ENCODE measurements at regions not wholly inside any gene's neighbourhood (a gene's known extent, or its start where the extent isn't known, plus 50 kb on each side); places are given as distances from the start of the nearest gene placed in this dataset.
"Not testable (repeated sequence)": the region's sequence is repeated elsewhere in the genome, so short reads cannot be mapped to it uniquely, and the experiment has no call there.

GRCh38 chr5:27748847-27749246, 710.5 kb upstream of the CDH9 start:
- H3K4me3 Mint-ChIP-seq, result no peak overlapping the region
- TF ChIP-seq CTCF (IDR thresholded peaks at IDR 0.05), result no peak
- no peak for DNase-seq
- no peaks in the 10 kb centered on the region for H3K4me1 Mint-ChIP-seq (ENCODE audit: low read depth)
- H3K36me3 Mint-ChIP-seq (ENCODE audit: low read depth), result no peaks in the 10 kb centered on the region
- H3K9me3 Mint-ChIP-seq, result peaks cover 29% of the 10 kb centered on the region
- H3K27me3 Mint-ChIP-seq (ENCODE audit: insufficient read depth), result peaks cover 2% of the 10 kb centered on the region; the same call in 1 of the 2 replicates
- H3K27ac Mint-ChIP-seq, result no peak overlapping the region

- DNase-seq; H3K27ac Mint-ChIP-seq; H3K36me3 Mint-ChIP-seq (ENCODE audit: low read depth); H3K27me3 Mint-ChIP-seq (ENCODE audit: insufficient read depth); H3K4me1 Mint-ChIP-seq (ENCODE audit: low read depth); H3K4me3 Mint-ChIP-seq: not testable (repeated sequence)
- H3K9me3 Mint-ChIP-seq, result peaks cover 28% of the 10 kb centered on the region; the same call in 1 of the 2 replicates
These were observed 705.1 kb upstream of the CDH9 start for GRCh38 chr5:27743383-27743979.

GRCh38 chr5:27742805-27743204, 704.4 kb upstream of the CDH9 start:
- Mint-ChIP-seq H3K4me1 (ENCODE audit: low read depth) (no peaks in the 10 kb centered on the region), H3K36me3 (ENCODE audit: low read depth) (no peaks in the 10 kb centered on the region), H3K27ac (no peak overlapping the region), H3K9me3 (peaks cover 28% of the 10 kb centered on the region; the same call in 1 of the 2 replicates), H3K4me3 (no peak overlapping the region), H3K27me3 (ENCODE audit: insufficient read depth) (peaks cover 2% of the 10 kb centered on the region; the same call in 1 of the 2 replicates)
- TF ChIP-seq CTCF (IDR thresholded peaks at IDR 0.05), result no peak
- DNase-seq, result no peak

GRCh38 chr5:27734838-27735237, 696.5 kb upstream of the CDH9 start:
- H3K9me3 Mint-ChIP-seq, result peaks cover 8% of the 10 kb centered on the region; the same call in 1 of the 2 replicates
- no peak for DNase-seq
- no peak overlapping the region for H3K4me3 Mint-ChIP-seq
- no peaks in the 10 kb centered on the region for H3K36me3 Mint-ChIP-seq (ENCODE audit: low read depth)
- no peak overlapping the region for H3K27ac Mint-ChIP-seq
- no peaks in the 10 kb centered on the region for H3K4me1 Mint-ChIP-seq (ENCODE audit: low read depth)
- H3K27me3 Mint-ChIP-seq (ENCODE audit: insufficient read depth), result no peaks in the 10 kb centered on the region; the same call in 1 of the 2 replicates
- no peak for TF ChIP-seq CTCF (IDR thresholded peaks at IDR 0.05)

- no peak for DNase-seq
- no peak for TF ChIP-seq CTCF (IDR thresholded peaks at IDR 0.05)
- H3K9me3 Mint-ChIP-seq, result peaks cover 8% of the 10 kb centered on the region; the same call in 1 of the 2 replicates
- no peak overlapping the region for H3K27ac Mint-ChIP-seq
- no peaks in the 10 kb centered on the region for H3K4me1 Mint-ChIP-seq (ENCODE audit: low read depth)
- H3K36me3 Mint-ChIP-seq (ENCODE audit: low read depth), result no peaks in the 10 kb centered on the region
- H3K27me3 Mint-ChIP-seq (ENCODE audit: insufficient read depth), result no peaks in the 10 kb centered on the region; the same call in 1 of the 2 replicates
- no peak overlapping the region for H3K4me3 Mint-ChIP-seq
These were observed 694.9 kb upstream of the CDH9 start for GRCh38 chr5:27733237-27733636.

- Mint-ChIP-seq H3K27me3 (ENCODE audit: insufficient read depth) (no peaks in the 10 kb centered on the region), H3K4me1 (ENCODE audit: low read depth) (no peaks in the 10 kb centered on the region), H3K27ac (no peak overlapping the region), H3K4me3 (no peak overlapping the region), H3K9me3 (peaks cover 8% of the 10 kb centered on the region; the same call in 1 of the 2 replicates), H3K36me3 (ENCODE audit: low read depth) (no peaks in the 10 kb centered on the region)
- TF ChIP-seq CTCF (IDR thresholded peaks at IDR 0.05), result no peak
- DNase-seq, result no peak
These were observed 688.9 kb upstream of the CDH9 start for GRCh38 chr5:27727254-27727653.
